PC-3 (cell line): ENCODE measurements at regions not wholly inside any gene's neighbourhood (a gene's known extent, or its start where the extent isn't known, plus 50 kb on each side); places are given as distances from the start of the nearest gene placed in this dataset.

Source experiments
- EZH2 ChIP-seq: fragments of 300-600 bp; sonication (generic); IDR thresholded peaks from one replicate; pipeline ENCODE4 v1.6.1; 2017; ENCODE audit warnings: antibody characterized with exemption, mild to moderate bottlenecking, low read length; ENCODE audit not compliant: unreplicated experiment
- EZH2phosphoT487 ChIP-seq: fragments of 300-600 bp; sonication (generic); IDR thresholded peaks from 2 replicates; pipeline ENCODE4 v1.6.1; 2018; ENCODE audit warnings: mild to moderate bottlenecking, antibody characterized with exemption, low read length, borderline replicate concordance
- TF ChIP-seq, protein P1 (sequence below): fragments of 300-600 bp; sonication (generic); conservative IDR thresholded peaks from 2 replicates; pipeline ENCODE4 v1.5.1; 2017; ENCODE audit warnings: antibody characterized with exemption, low read depth, mild to moderate bottlenecking, low read length

DNA sequence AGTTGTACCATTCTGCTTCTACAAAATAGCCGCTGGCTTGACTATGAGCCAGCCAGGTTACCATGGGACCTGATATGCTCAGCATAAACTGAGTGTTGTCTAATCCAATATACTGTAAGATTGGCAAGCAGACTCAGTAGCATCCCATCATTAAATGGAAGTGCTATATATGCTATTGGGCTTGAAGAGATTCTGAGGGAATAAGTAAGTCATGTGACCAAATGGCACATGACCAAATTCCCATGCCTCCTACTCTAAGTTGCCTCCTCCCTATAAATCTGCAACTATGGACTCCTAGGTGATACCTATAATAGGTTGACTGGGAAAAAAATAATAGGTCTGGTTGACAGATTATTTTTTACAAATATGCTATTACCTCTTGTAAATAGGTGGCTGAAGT is 698.6 kb downstream of the BRINP3 start:
- TF ChIP-seq, protein P1, sequence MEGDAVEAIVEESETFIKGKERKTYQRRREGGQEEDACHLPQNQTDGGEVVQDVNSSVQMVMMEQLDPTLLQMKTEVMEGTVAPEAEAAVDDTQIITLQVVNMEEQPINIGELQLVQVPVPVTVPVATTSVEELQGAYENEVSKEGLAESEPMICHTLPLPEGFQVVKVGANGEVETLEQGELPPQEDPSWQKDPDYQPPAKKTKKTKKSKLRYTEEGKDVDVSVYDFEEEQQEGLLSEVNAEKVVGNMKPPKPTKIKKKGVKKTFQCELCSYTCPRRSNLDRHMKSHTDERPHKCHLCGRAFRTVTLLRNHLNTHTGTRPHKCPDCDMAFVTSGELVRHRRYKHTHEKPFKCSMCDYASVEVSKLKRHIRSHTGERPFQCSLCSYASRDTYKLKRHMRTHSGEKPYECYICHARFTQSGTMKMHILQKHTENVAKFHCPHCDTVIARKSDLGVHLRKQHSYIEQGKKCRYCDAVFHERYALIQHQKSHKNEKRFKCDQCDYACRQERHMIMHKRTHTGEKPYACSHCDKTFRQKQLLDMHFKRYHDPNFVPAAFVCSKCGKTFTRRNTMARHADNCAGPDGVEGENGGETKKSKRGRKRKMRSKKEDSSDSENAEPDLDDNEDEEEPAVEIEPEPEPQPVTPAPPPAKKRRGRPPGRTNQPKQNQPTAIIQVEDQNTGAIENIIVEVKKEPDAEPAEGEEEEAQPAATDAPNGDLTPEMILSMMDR = no peak
- no peak for TF ChIP-seq EZH2
- TF ChIP-seq EZH2phosphoT487 = no peak
